ENCODE measurements at regions not wholly inside any gene's neighbourhood (a gene's known extent, or its start where the extent isn't known, plus 50 kb on each side); places are given as distances from the start of the nearest gene placed in this dataset.
"Not testable (repeated sequence)": the region's sequence is repeated elsewhere in the genome, so short reads cannot be mapped to it uniquely, and the experiment has no call there.

DNA sequence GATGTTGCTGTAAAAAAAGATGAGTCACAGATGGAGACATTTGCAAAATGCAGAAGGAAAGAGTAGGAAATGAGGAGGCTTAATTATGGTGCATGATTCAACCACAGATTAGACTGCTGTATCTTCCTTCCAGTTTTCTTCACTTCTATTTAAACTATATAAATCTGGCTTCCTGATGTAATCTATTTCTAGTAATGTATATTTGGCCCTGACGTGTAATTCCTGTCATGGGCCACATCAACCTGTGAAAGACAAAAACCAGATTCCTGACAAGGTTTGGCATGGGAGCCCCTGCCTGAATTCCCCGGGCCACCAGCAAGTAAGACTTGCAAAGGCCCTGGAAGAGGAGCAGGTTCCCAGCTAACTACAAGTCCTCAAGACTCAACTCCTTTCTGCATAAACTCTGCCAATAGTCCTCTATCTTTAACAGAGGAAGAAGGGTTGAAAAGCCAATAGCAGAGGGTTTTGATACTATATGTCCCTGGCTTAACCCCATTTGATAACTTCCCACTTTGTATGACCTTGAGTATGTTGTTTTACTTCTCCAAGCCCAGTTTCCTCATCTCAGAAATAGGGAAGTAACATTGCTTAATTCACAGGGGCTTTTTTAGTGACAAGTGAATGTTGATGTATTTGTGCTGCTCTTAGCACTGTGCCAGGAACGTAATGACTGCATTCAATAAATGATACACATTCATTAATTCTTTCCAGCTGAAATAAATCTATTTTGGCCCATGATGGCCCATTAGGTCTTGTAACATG, 172.7 kb downstream of the SPRY2 start:
- no peak for DNase-seq

- DNase-seq = no peak
Measured at GRCh38 chr13:80166352-80166751, 174.6 kb downstream of the SPRY2 start.

DNA sequence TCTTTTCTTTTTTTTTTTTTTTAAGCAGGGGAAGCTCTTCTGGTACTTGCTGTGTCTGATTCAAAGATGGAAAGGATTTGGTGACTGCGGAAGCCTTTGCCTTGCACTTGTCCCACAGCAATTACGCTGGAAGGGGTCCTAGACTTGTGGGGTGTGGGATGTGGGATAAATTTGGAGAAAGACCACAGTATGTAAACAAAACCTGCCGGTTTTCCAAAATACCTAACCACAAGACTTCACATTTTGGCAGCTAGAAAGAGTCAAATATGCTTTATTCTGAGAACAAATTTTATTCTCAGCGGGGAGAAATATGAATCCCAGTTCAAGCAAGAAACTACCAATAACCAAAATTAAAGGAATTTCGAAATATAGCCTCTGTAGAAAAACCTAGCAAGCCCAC, 176.5 kb downstream of the SPRY2 start:
- DNase-seq = no peak

DNA sequence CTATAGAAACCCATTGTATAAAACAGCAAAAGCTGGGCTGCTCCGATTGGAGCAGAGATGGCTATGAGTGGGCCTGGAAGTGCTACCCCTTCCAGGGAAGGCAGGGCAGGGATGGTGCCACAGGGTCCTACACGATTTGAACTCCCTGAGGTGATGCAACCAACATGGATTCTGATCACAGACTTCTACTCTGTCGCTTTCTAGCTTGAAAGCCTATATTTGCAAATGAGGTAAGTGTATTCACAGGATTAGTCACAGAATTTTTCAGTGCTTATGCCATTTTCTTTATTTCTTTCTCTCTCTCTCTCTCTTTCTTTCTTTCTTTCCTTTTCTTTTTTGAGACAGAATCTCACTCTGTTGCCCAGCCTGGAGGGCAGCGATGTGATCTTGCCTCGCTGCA, 179.0 kb downstream of the SPRY2 start:
- DNase-seq = no peak

DNA sequence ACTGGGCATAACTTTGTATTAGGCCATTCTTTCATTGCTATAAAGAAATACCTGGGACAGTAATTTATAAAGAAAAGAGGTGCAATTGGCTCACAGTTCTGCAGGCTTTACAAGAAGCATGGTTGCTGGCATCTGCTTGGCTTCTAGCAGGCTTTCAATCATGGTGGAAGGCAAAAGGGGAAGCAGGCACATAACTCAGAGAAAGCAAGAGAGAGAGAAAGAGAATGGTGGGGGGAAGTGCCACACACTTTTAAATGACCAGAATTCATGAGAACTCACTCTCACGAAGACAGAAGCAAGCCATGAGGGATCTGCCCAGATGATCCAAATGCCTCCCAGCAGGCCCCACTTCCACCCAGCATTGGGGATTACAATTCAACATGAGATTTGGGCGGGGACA, 179.7 kb downstream of the SPRY2 start:
- DNase-seq = no peak

DNA sequence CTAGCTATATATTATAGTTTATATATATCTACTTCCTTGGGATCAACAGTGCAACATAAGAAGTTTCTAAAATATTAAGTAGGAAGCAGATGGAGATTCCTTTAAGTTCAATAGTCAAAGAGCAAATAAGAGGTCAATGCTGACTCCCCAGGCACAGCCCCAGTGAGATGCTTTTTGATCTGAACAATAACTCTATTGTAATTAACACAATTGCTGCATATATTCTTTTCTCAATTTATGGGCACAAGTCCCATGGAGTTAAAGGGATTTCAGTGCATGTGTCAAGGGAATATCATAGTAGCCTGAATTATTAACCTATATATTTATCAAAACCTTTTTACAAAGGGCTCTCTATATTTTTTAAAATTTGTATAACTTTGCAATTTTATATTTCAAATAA, 180.8 kb downstream of the SPRY2 start:
- no peak for DNase-seq

GRCh38 chr13:80157261-80157932, 183.5 kb downstream of the SPRY2 start:
- DNase-seq = no peak

- not testable (repeated sequence) for DNase-seq
Measured at GRCh38 chr13:80152142-80152541, 188.8 kb downstream of the SPRY2 start.

GRCh38 chr13:80151016-80151415, 189.9 kb downstream of the SPRY2 start:
- DNase-seq = no peak

- DNase-seq = no peak
Measured at GRCh38 chr13:80149736-80150135, 191.2 kb downstream of the SPRY2 start.

DNA sequence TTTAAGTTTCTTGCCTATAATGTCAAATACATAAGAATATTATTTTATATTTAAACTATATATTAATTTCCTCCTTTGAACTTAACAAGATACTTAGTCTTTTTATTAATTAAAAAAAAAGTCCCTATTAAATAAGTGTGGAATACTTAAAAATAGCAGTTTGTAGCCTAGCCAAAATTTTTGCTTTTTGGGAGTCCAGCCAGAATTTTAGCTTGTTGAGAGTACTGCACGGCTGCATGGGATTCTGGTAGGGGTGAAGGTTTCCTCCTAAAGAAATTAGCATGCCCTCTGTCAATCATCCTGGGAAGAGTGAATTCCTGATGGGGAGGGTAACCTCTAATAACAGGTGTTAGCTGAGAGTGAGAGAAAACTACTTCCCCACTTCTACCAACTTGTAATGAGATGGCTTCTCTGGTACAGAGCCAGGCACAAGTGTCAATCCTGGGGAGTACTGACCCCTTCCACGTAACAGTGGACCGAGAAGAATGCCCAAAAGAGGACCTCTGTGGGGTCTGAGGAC, 195.7 kb downstream of the SPRY2 start:
- no peak for DNase-seq

DNA sequence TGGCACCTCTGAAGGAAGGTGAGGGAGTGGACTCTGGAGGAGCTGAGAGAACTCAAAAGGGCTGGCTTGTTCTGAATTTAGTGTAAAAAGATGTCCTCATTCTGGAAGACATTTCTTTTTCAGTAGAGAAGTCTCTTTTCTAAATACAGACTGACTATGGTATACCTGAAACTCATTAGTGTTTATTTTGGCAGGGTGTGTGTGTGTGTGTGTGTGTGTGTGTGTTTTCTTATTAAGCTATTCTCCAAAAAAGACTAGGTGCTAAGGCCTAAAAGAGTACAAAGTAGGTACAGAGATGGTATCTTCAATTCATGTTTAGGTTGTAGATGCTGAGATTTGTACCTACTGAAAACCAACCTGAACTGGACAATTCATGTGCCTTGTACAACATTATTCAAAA, 196.4 kb downstream of the SPRY2 start:
- DNase-seq = no peak

GRCh38 chr13:80141123-80141849, 199.6 kb downstream of the SPRY2 start:
- DNase-seq = no peak

- no peak for DNase-seq
Measured at GRCh38 chr13:80140685-80141084, 200.2 kb downstream of the SPRY2 start.

DNA sequence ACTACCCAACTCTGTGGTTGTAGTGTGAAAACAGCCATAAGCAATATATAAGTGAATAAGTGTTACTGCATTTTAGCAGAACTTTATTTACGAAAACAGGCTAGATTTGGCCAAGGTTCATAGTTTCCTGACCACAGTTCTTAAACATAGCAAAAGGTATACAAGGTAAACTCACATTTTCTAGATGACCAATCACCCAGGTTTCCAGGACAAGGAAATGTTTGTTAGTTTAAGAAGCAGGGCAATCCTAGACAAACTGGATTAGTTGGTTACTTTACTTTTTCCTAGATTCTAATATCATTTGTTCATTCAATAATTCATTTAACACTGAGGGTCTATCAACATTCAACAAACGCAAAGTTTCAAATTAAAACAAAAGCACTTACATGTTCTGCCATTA, 201.7 kb downstream of the SPRY2 start:
- DNase-seq = no peak

GRCh38 chr13:80137994-80138393, 202.9 kb downstream of the SPRY2 start:
- DNase-seq = no peak

DNA sequence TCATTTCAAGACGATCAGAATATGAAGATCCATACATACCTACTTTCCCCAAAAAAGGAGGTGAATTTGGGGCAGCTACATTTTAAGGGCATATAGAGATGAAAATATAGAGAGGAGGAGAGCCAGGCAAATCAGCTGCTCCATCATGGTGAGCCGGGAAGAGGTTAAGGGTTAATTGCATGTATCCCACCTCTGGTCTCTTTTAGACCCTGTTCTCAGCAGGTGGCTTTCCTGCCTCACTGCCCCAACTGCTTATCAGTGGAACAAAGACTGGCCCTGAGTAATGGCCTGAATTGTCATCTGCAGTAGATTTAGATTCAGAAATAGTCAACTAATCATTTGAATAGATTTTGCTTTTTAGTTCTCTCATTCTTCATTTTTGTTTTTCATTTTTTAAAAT, 206.6 kb downstream of the SPRY2 start:
- DNase-seq = no peak

DNA sequence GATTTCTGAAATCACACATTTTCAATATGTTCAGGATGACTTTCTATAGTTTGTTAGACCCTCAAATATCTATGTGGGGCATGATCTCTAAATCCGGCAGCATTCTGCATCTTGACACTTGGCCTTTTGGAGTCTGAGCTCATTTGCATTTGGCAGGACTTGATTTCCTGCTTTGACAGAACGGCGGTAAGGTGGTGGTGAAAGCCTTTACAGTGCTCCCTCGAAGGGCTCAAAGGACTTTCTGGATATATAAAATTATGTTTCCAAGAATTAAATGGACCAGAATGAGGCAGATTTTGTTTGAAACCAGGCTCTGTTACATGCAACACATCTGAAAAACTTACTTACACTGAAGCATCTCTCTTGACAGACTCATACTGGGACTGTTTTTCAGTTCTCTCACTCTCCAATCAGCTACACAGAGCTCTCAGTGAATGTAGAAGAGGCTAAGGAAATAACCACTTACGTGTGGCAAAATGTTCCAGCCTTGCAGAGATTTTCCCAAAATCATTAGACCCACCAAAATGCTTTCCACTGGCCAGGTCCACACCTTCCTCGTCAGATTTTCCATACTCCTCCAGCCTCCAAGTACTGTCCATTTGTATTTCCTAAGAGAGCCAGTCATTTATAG, 207.2 kb downstream of the SPRY2 start:
- no peak for DNase-seq

DNA sequence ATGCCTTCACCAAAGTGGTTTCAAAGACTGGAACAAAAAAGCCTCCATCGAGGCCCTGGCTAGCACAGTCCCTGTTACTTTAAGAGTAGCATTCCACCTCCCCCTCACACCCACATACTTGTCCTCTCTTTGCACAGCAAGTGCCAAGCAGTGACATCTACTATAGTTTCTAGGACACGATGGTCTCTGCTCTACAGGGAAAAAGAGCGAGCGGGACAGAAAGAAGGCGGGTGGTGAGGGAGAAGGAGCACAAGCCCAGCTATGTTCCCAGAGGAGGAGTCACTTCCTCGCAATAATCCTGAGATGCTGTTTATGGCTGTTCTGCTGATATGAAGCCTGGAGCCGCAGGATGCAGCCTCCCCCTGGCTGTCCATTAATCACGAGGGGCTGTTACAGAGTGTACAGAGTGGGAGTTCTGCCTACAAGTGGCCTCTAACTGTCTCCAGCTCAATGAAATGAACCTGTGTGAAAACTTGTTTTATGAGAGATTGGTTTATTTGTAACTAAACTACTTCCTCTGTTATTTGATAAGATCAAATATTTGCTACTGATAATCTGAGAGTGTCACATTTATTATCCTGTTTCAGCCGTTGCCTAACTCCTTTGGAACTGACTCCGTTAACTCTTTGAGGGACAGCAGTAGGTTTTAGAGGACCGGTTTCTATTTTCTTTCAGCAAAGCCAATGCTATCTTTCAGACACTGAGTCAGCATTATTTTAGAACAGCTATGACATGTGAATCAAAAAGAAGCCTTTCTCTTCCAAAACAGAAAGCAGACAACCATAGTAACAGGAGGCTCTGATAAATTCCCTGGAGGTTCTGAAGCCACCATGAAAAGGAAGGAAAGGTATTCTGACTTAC, 208.0 kb downstream of the SPRY2 start:
- DNase-seq = no peak

DNA sequence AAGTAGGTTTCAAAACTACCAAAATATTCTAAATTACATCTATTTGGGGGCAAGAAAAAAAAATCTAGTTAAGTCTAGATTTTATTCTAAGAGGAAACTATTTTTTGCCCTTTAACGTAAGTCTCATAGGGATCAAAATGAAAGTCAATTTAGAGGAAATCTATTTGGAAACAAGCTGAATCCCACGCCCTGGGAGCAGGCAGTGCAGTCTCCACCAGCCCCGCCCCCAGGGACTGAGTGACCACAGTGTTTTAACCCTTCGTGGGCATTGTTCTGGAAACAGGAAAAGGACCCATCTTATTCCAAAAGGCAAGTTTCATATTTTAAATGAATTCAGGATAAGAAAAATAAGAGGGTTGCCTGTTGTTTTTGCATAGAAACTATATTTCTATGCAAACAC, 209.7 kb downstream of the SPRY2 start:
- no peak for DNase-seq

- no peak for DNase-seq
Measured at GRCh38 chr13:80126389-80127068, 214.4 kb downstream of the SPRY2 start.

DNA sequence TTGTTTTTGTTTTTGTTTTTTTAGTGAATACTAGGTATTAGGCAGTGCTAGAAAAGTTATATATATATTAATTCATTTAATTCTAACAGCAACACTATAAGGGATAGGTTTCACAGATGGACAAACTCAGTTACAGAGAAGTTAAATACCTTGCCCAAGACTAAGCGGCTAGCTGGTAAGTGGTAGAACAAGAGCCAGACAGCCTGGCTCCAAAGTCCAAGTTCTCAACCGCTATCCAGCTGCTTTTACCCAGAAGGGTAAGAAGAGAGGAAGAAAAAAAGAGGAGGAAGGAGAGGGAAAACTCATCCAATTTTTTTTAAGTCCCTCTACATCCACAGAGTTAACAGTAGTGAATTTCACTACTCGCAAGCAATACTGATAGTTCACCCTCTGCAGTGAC, 217.0 kb downstream of the SPRY2 start:
- no peak for DNase-seq
